Keratinocyte (primary cell): ENCODE measurements at regions not wholly inside any gene's neighbourhood (a gene's known extent, or its start where the extent isn't known, plus 50 kb on each side); places are given as distances from the start of the nearest gene placed in this dataset.

Experiments
- CTCF ChIP-seq, 3 experiments: IDR thresholded peaks in 1 of 3; conservative IDR thresholded peaks in 1 of 3; optimal IDR thresholded peaks in 1 of 3; 2 replicates in 2 of 3; 3 replicates in 1 of 3; pipeline versions ENCODE3 to v1.5.1; 2011; ENCODE audit warnings: low read length in 3 of 3, mild to moderate bottlenecking in 3 of 3, moderate library complexity in 2 of 3, control low read depth in 1 of 3, inconsistent platforms in 1 of 3; ENCODE audit not compliant: insufficient read depth in 2 of 3; ENCODE audit errors: extremely low read depth in 1 of 3
- EZH2 ChIP-seq: IDR thresholded peaks from one replicate; pipeline ENCODE4 v1.6.1; 2012; ENCODE audit warnings: inconsistent platforms, mild to moderate bottlenecking, low read length, moderate library complexity

DNA sequence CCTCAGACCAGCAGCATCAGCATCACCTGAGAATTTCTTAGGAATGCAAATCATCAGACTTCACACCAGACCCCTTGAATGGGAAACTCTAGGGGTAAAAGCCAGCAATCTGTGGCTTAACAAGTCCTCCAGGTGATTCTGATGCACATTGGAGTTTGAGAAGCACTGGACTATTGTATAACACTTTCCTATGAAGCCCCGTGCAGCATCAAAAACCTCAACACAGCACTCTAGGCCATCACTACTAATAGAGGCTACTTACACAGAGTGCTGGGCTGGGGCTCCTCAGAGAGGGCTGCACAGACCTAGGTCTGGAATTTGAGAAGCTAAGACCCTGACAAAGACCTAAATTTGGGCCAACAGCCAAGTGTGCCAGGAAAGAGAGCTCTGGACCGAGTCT, 95.7 kb upstream of the ARAP3 start:
- no peak for TF ChIP-seq EZH2
- no peak for TF ChIP-seq CTCF (optimal IDR thresholded peaks at IDR 0.05 in 1 of 3, IDR thresholded peaks at IDR 0.05 in 1 of 3, conservative IDR thresholded peaks at IDR 0.05 in 1 of 3; ENCODE audit: extremely low read depth in 1 of 3, insufficient read depth in 2 of 3, low read length in 3 of 3)
